GM10266 (cell line): ENCODE measurements at regions not wholly inside any gene's neighbourhood (a gene's known extent, or its start where the extent isn't known, plus 50 kb on each side); places are given as distances from the start of the nearest gene placed in this dataset.

ENCODE experiments used
- DNase-seq: peaks from one replicate; pipeline ENCODE4 v3.0.0; 2012; ENCODE audit errors: extremely low spot score
- CTCF ChIP-seq: IDR thresholded peaks from 2 replicates; pipeline ENCODE4 v1.5.1; 2012; ENCODE audit warnings: mild to moderate bottlenecking, low read depth; ENCODE audit not compliant: control insufficient read depth, insufficient read depth; ENCODE audit errors: missing control alignments

GRCh38 chr9:78437296-78437695 lies 140.4 kb downstream of the PSAT1 start:
- TF ChIP-seq CTCF = no peak
- no peak for DNase-seq

GRCh38 chr9:78437806-78438205 lies 140.9 kb downstream of the PSAT1 start:
- no peak for TF ChIP-seq CTCF
- no peak for DNase-seq

- no peak for TF ChIP-seq CTCF
- DNase-seq = no peak
Observed at GRCh38 chr9:78438211-78438610, 141.3 kb downstream of the PSAT1 start.

- DNase-seq = no peak
- no peak for TF ChIP-seq CTCF
Observed at GRCh38 chr9:78438780-78439179, 141.9 kb downstream of the PSAT1 start.

- peak; percentile 92 for TF ChIP-seq CTCF
- peak; percentile 87 for DNase-seq
Observed at GRCh38 chr9:78439190-78439865, 142.4 kb downstream of the PSAT1 start.

GRCh38 chr9:78439866-78440830 lies 143.2 kb downstream of the PSAT1 start:
- TF ChIP-seq CTCF = no peak
- no peak for DNase-seq

GRCh38 chr9:78441396-78441795 lies 144.5 kb downstream of the PSAT1 start:
- TF ChIP-seq CTCF = no peak
- DNase-seq = no peak
